CD4-positive, alpha-beta T cell treated with Interleukin-2 at 100 ng/mL for 4 hours (primary cell): ENCODE measurements at regions not wholly inside any gene's neighbourhood (a gene's known extent, or its start where the extent isn't known, plus 50 kb on each side); places are given as distances from the start of the nearest gene placed in this dataset.

Experiments
- DNase-seq: peaks from one replicate; pipeline ENCODE4 v3.0.0-alpha.2; 2020; ENCODE audit warnings: low spot score

- no peak for DNase-seq
Observed at GRCh38 chr13:50104493-50104892, 89.2 kb downstream of the KCNRG start.

GRCh38 chr13:50106559-50106958 lies 91.3 kb downstream of the KCNRG start:
- no peak for DNase-seq

GRCh38 chr13:50107205-50107604 lies 92.0 kb downstream of the KCNRG start:
- DNase-seq = no peak

GRCh38 chr13:50114961-50115360 lies 99.7 kb downstream of the KCNRG start:
- DNase-seq = no peak

GRCh38 chr13:50115695-50116094 lies 100.5 kb downstream of the KCNRG start:
- DNase-seq = no peak

GRCh38 chr13:50116430-50116973 lies 101.3 kb downstream of the KCNRG start:
- no peak for DNase-seq

- DNase-seq = no peak
Observed at GRCh38 chr13:50119591-50119990, 104.3 kb downstream of the KCNRG start.

- no peak for DNase-seq
Observed at GRCh38 chr13:50122455-50122854, 107.2 kb downstream of the KCNRG start.

GRCh38 chr13:50123002-50123401 lies 107.8 kb downstream of the KCNRG start:
- DNase-seq = no peak

GRCh38 chr13:50123515-50123861 lies 108.2 kb downstream of the KCNRG start:
- no peak for DNase-seq

GRCh38 chr13:50123862-50124535 lies 108.8 kb downstream of the KCNRG start:
- peak; percentile 77 for DNase-seq

- peak; percentile 95 for DNase-seq
Observed at GRCh38 chr13:50124536-50125303, 109.5 kb downstream of the KCNRG start.

GRCh38 chr13:50125304-50125553 lies 110.0 kb downstream of the KCNRG start:
- DNase-seq = no peak

- peak; percentile 90 for DNase-seq
Observed at GRCh38 chr13:50125554-50126262, 110.5 kb downstream of the KCNRG start.

- peak; percentile 48 for DNase-seq
Observed at GRCh38 chr13:50126263-50126992, 111.2 kb downstream of the KCNRG start.

- peak; percentile 51 for DNase-seq
Observed at GRCh38 chr13:50126993-50127725, 111.9 kb downstream of the KCNRG start.

GRCh38 chr13:50127726-50128291 lies 112.6 kb downstream of the KCNRG start:
- no peak for DNase-seq

GRCh38 chr13:50128428-50128931 lies 113.2 kb downstream of the KCNRG start:
- peak; percentile 33 for DNase-seq

GRCh38 chr13:50129081-50129705 lies 113.9 kb downstream of the KCNRG start:
- DNase-seq = no peak

- DNase-seq = no peak
Observed at GRCh38 chr13:50129706-50130122, 114.5 kb downstream of the KCNRG start.
